Stimulated activated CD8-positive, alpha-beta memory T cell treated with anti-CD3 and anti-CD28 coated beads, Interleukin-4, amount 100 ng/mL, for 1 hour (primary cell): ENCODE measurements at regions not wholly inside any gene's neighbourhood (a gene's known extent, or its start where the extent isn't known, plus 50 kb on each side); places are given as distances from the start of the nearest gene placed in this dataset.

ENCODE experiments used
- DNase-seq, 2 donors: peaks; one replicate each; pipeline ENCODE4 v3.0.0-alpha.2; 2020; ENCODE audit warnings: low read depth in 2 of 2, low spot score in 1 of 2

DNA sequence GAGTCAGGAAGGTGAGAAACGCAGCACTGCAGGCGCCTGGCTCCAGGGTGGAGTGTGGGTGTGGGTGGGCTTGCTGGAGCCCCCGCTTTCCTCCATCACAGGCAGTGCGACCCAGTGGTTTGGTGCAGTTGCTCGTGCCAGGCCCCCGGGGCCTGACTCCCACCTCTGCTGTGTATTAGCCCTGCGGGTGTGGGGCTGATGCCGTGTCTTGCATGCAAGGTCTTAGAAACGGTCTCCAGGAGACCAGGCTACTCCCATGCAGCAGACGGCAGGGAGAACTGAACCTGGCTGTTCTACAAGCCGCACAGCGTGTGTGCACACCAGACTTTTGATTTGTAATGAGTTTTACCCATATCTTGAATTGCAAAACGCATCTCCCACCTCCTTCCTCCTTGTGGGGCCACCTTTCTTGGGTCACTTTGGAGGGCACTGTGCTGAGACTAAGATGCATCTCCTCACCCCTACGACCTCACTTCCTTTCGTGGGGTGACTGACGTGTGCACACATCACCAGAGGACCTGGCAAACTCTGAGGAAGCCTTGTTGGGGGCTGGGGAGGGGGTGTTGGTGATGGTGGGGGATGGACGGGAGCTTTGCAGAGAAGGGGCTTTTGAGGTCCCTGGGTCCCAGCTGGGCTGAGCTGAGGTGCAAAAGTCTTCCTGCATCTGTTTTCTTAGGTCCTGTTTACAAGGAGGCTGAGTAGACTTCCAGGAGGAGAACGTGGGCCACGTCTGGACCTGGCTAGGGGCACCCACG lies 101.8 kb upstream of the TNRC6C start:
- DNase-seq, result no peak

DNA sequence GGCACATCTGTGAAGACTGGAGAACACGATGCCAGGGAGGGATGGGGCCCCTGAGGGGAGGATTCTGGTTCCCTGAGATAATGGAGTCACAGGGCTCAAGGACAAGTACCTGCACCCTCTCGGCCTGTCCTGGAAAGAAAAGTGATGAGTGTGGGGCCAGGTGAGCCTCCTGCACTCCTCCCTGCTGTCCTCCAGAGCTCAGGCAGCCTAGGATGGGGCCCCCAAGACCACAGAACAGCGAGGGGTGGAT lies 101.3 kb upstream of the TNRC6C start:
- DNase-seq, result no peak

DNA sequence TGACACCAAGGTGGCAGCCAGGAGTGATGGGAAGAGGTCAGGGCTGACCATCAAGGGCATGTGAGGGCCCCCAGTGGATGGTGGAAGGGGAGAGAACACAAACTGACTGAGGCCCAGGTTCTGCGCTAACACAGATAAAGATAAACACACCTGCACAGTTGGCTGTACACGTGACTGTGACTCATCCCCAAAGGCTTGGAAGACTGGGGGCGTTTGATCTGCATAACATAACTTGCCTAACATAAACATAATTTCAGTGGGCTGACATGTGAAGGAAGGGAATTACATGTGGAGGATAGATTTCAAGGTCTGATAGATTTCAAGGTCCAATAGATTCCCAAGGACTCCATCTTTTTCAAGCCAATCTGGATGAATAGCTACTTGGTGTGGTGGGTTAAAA lies 100.9 kb upstream of the TNRC6C start:
- no peak for DNase-seq

DNA sequence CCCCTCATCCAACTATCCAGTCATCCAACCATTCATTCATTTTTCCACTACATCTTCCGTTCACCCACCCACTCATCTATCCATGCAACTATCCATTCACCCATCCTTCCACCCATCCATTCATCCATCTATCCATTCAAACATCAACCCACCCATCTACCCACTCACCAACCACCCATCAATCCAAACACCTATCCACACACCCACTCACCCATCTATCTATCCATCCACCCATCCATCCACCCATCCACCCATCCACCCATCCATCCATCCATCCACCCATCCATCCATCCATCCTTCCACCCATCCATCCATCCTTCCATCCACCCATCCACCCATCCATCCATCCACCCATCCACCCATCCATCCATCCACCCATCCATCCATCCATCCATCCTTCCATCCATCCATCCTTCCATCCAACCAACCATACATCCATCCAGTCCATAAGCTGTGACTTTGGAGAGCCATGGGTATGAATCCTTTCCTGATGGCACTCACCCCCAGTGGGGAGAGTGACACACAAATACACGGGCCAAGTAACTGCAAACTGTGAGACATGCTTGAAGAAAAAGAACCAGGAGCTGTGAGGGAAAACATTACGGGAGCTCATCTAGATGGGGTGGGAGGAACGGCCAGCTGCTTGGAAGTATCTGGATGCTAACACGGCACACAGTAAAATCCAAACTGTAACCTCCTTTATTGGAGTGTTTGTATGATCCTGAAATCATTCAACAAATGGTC lies 100.0 kb upstream of the TNRC6C start:
- no peak for DNase-seq

DNA sequence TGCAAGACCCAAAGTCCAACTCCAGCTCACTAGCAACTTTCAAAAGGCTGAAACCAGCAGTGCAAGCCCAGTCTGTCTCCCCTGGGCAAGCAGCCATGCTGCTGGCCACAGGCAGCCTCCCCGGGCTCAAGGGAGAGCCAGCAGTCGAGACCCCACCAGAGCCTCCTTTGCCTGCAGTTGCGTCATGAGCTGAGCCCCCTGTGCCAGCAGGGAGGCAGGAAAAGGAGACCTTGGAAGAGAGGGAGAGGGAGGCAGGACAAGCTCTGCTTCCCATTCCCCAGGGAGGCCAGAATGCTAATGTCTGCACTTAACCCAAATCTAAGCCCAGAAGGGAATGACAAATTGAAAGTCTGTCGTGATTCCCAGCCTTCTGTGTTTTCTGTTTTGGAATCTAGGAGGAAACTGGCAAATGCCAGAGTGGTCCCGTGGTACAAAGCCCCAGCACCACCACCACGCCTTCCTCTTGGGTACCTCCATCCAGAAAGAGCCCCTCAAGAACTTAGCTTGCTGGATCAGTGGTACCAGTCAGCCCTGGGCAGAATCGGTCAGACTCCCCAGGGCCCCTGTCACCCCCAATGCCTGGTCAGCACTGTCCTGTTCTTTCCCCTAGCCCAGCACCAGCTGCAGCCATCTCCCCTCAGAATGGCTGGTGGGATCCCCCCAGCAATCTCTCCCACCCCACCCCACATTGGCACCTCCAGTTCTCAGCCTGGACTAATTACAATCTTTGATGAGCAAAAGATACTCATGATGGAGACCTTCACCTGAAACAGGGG lies 99.3 kb upstream of the TNRC6C start:
- DNase-seq, result no peak

DNA sequence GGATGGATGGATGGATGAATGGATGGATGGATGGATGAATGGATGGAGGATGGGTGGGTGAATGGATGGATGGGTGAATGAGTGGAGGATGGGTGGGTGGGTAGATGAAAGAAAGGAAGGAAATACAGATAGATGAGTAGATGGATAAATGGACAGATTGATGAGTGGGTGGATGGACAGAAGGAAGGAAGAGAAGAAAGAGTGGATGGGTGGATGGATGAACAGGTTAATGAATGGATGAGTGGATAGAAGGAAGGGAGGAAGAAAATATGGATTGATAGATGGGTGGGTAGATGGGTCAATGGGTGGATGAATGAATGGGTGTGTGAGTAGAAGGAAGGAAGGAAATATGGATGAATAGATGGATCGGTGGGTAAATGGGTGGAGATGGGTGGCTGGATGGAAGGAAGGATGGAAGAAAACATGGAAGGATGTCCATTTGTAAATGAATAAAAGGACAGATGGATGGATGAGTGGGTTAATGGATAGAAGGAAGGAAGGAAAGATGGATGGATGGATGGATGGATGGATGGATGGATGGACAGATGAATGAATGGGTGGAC lies 97.3 kb upstream of the TNRC6C start:
- no peak for DNase-seq

DNA sequence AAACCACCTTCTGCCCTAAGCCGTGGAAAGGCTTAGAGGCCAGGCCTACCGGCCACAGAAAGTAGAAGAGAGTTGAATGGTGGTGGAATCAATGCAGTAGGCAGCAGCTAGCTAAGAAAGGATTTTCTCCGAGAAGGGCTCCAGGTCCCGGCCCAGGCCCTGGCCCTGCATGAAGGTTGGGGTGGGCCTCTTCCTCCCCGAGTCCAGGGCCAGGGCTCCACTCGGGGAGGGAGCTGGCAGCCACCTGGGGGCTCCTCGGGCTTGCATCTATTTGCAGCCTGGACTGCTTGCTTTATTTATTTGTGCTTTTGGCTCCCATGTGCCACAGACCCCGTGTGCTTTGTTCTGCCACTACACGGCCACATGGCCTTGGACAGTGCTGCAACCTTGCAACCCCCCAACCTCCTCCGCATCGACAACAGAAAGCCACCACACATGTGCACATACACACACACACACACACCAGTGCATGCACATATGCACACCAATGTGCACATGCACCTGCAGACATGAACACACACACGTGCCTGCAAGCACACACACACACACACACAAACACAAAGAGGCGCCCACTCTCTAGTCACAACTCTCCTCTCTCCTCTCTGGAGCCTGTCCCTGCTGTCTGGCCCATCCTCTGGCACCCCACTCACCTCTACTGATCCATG lies 96.4 kb upstream of the TNRC6C start:
- DNase-seq, result no peak

DNA sequence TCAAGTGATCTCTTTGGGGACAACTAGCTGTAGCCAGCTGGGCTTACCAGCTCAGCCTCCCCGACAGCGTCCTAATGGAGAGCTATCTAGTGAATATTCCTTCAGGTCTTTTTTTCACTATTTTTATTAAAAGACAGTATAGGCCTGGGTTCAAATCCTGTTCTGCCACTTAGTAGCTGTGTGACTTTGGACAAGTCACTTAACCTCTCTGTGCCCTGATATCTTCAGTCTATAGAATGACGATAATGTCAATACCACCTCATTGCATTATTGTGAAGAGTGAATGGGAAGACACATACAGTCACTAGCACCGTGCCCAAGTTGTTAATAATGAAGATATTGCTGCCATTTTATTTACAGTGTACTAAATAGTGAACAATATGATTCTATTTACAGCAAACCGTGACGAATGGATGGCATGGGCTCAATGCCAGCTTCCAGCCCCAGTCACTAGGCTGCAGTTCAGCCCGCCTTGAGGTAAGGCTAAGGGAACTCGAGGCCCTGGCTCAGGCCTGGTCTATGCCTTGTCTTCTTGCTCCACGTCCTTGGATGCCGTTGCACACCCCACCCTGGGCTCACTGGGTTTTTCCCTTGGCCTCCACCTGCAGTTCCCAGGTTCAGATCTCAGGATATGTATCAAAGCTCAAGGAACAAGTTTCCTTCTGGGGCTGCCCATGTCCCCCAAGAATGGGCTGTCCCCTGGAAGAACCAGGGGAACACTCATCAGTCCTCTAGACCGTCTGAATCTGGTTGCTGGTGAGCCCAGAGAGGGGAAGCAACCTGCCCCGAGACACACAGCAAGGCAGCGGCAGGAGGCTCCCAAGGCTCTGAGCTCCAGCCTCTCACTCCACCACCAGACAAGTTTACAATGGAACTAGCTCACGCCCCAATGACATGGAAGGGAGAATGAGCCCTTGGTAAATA lies 95.4 kb upstream of the TNRC6C start:
- no peak for DNase-seq

DNA sequence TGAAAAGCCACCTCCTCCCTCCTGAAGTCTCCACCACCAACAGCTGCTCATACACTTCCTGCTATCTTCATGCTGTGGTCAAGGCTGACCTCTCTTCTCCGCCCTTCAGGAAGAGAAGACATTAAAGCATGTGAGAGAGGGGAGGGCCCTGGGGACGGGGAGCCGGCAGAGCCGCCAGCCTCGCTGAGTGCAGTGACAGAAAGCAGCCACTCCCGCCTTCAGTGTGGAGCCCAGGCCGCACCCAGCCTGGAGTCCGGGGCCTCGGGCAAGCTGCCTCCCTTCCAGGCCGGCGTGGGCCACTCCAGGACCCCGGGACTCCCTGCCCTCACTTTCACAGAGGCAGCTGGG lies 94.7 kb upstream of the TNRC6C start:
- no peak for DNase-seq

DNA sequence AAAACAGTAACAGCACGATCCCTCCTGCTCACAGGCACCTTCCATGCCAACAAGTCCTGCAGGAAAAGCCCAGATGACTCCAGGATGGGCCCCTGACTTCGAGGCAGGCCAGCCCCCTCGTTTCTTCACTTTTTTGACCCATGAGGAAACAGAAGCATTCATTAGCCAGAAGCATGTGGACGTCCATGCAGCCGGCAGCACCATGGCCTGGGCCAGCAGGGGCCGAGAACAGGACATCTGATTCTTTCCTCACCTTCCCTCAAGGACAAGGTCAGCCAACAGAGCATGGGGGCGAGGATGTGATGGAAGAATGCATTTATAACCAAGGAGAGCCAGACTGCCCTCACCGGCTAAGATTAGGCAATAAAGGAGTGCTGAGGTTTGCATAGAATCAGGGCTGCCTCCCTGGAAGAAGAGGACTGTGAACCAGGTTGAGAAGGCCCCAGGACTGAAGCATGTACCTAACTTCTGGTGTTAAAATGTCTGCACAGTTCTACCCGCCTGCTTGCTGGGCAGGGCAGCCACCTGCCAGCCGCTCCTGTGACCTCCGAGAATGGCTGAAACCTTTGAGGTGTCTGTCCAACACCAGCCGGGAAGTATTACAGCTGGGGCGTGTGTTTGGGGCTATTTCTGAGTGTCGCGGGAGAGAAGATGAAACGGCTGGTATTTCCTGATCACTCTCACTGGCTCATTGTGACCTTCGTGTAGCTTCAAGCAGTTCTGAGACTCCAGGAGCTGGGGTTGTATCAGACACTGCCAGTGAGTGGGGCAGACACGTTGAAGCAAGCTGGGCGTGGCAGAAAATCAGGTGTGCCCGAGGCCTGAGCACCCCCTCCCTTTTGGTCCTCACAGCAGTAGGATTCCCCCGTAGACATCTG lies 94.0 kb upstream of the TNRC6C start:
- DNase-seq, result no peak

DNA sequence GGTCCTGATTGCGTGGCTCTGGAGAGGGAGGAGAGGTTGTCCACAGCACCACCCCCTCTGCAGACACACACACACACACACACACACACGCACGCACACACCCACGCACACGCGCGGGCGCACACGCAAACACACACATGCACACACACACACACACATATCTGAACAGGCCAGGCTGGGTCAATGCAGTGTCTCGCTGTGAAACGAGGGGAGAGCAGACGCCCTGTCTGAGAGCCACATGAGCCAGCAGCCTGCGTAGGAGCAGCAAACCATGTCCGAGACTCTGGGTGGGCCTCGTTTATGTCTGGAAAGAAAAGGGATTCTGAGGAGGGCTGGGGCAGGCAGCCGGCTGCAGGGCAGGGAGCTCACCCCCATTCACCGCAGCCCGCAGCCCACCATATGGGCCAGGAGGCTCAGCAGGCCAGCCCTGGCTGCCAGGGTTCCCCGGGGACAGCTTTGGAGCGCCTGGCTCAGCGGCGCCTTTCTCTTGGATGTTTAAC lies 93.3 kb upstream of the TNRC6C start:
- DNase-seq, result no peak

DNA sequence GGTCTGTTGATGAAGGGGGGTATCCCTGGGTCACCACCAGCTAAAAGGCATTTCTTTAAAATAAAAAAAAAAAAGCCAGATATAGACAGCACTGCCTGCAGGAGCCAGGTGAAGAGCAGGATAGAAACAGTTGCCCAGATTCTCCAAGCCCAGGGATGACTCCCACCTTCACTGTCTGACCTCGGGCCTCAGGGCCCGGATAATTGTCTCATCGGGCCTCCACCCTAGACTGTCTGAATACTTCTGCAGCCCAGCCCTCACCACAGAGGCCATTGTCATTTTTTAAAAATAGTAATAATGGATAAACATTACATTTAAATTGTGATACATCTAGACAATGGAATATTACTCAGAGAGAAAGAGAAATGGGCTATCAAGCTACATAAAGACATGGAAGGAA lies 92.8 kb upstream of the TNRC6C start:
- no peak for DNase-seq

DNA sequence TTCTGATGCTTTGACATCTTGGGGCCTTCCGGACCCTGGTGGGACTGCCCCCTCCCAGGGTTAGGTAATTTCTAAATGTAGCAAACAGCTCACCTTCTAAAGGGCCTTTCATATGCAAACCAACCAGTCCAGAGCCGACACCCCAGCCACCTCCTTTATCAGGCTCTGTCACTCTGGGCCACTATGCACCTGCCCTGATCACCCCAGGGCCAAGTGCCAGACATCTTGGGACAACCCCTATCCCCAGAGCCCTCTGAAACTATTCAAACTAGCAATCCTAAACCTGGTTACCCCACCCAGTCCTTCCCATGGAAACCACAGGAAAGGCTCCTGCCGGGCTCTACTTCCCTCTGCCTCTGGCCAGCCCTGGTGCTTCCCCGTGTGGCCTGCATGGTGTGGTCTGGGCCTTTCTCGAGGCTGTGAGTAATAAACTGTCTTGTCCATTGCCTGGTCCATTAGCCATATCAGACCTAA lies 91.2 kb upstream of the TNRC6C start:
- no peak for DNase-seq

DNA sequence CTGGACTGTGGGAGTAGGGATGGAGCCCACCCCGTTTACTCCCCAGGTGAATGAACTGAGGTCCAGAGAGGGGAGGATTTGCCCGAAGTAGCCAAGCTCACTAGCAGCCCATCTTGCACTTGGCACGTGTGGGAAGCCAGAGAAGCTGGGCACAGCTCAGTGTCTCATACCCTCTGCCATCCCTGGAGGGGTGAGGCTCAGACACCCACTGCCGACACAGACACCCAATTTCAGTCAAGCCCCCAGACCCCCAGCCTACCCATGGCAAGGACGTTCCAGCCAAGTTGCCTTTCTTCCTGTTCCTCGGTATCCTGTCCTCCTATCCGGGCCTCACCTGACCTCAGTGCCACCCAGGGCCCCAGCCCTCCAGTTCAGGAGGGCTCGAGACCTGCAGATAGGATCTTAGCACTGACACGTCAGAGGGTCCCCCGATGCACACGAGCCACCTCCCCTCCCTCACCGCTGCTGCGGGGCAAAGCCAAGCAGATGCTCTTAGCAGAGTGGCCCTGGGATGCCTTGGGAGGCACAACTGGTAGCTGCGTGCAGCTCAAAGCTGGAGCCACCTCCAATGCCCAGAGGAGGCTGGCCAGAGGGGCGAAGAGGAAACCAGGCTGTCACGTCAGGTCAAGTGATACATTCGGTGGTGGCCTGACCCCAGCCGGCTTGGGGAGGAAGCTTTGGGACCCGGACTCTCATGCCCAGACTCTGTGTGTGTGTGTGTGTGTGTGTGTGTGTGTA lies 90.4 kb upstream of the TNRC6C start:
- DNase-seq, result no peak

DNA sequence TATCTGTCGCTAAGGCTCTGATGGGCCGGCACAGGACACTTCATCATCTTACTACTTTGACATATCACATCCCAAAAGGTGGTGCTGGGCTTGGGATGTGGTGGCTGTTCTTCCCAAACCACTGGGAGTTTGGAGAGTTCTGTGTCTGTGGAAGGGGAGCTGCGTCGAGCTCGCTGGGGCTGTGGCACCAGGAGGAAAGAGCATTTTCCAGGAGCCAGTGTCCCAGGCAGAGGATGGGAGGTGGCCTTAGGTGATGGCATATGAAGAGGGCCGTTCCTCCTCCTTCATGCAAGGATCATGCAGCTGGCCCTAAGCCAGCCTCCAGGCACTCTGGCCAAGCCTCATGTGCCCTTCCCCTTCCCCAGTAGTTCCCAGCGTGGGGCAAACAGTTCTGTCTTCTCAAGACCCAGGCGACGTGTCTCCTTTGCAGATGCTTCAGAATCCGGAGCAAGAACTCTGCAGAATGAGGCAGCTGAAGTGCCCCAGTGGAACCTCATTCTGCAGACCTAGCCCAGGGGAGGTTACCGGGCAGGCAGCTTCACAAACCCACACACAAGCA lies 89.4 kb upstream of the TNRC6C start:
- DNase-seq, result no peak

DNA sequence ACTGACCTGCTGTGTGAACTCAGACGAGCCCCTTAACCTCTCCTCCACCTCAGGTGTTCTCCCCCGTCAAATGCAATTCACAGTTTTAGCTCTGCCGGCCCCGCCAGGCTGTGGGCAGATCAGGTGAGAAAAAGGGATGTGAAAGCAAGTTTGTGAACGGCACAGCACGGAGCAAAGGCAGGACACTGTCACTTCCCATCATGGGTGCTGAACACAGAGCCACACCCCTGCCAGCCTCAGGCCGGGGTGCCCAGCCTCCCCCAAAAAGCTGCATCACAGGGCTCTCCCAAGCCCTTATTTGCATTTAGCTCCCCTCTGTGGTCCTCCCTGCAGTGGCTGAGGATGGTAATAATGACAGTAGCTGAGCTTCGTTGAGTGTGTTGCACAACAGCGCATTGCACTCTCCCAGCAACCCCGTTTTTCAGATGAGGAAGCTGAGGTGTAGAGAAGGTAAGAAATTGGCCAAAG lies 88.8 kb upstream of the TNRC6C start:
- no peak for DNase-seq

DNA sequence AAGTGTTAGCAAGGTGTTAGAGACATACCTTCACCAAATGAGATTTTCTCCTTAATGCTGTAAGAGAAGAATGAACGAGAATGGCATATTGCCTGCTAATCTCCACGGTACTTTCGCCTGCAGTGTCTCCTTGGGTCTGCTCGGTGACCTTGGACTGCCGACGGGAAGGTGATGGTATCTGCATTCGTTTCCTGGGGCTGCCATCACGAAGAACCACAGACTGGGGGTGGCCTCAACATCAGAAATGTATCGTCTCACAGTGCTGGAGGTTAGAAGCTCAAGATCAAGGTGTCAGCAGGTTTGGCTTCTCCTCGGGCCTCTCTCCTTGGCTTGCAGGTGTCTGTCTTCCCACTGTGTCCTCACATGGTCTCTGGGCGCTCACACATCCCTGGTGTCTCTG lies 86.3 kb upstream of the TNRC6C start:
- no peak for DNase-seq
